ENCODE measurements at regions not wholly inside any gene's neighbourhood (a gene's known extent, or its start where the extent isn't known, plus 50 kb on each side); places are given as distances from the start of the nearest gene placed in this dataset.

DNA sequence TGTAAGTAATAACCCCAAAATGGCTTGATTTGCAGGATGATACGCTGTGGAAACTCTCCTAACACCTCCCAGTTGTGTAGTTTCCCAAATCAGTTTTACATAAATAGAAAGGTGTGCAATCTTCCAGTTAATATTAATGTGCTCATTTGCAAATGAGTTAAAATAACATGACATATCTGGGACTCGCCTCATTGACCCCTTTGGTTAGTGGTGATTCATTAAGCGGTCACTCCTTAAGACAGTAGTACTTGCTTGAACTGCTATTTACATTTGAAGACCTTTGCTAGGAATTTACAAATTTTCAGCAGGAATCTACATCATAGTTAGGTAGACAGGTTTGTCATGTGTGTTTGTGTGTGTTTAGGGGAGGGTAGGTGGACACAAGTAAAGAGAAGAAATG, 1367.7 kb upstream of the CELF4 start:
- no peak for DNase-seq (ENCODE audit: low read depth in 3 of 3)

DNA sequence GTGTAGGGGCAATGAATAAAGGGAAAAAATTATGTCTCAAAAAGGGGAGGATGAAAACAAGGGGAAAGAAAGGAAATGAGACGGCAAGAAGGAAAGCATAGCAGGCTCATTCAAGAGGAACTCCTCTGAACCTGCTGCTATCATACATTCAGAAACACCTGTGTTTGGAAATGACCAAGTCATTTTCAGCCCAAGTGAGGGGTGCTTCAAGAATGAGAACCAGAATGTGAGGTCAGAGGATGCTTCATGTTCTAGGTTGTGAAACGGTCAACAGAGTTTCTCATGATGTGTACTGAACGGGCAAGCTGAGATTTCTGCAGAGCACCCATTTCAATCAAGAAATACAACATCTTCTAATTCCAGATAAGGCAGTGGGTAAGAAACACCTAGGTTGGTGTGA, 1367.2 kb upstream of the CELF4 start:
- no peak for DNase-seq (ENCODE audit: low read depth in 3 of 3)

DNA sequence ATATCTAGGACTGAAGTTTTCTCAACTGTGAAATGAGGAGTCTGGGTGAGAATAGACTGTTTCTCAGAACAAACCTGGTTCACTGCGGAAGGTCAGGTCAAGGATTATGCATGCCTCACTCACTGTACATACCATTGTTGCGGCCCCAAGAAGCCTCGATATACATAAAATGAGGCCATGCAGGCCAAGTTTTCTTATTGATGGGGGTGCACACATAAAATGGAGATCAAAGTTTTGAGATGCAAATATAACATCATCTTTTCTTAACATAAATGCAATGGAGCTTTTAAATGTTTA, 1366.1 kb upstream of the CELF4 start:
- DNase-seq (ENCODE audit: low read depth in 3 of 3), result no peak

DNA sequence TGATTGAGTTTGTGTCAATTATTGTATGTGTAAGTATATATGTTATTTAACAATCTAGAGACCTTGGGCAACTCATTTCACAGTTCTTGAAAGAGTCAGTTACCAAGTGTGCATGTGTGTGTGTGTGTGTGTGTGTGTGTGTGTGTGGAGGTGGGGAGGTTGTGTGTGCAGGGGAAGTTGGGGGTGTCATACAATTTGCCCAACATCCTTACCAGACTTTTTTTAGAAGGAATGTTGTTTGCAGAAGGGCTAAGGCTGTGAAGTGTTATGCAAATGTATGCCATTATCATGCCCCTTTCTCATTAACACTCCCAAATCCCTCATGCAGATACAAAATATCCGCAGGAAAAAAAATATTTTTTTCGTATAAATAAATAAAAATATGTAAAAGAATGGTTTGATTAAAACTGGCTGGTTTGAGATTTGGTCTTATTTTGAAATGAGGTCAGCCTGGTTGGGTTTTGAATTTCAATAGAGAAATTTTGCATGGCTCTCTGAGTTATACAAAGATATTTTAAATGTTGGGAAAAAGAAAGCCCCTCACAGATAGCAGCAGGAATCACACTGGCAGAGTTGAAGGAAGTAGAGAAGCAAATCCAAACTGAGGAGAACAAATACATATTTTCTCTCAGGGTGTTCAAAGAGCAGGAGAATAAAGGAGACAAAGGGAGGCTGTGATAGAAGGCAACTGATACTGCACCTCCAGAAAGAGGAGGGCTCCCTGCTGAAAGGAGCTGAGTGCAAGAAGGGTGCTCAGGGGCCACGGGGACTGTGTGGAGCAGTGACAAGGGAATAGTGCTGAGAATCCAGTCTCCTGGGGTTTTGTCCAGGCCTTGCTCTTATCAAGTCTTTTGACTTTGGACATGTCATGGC, 1365.5 kb upstream of the CELF4 start:
- DNase-seq (ENCODE audit: low read depth in 3 of 3), result no peak

DNA sequence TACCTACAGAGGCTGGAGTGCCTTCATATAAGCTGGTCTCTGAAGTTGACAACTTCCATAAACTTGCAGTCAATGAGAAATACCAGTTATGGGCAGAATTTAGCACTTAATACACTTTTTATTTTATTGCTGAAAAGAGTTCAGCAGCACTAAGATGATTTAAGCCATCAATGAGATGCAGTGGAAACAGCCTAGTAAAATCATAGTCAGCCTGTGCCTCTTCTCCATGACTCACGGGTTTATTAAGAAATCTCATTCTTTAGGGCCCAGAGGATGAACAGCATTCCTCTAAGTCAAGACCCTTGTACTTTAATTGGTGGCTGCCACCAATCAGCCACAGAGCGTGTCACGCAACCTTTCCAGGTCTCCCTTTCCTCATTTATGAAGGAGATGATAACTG, 1357.9 kb upstream of the CELF4 start:
- no peak for DNase-seq (ENCODE audit: low read depth in 3 of 3)

DNA sequence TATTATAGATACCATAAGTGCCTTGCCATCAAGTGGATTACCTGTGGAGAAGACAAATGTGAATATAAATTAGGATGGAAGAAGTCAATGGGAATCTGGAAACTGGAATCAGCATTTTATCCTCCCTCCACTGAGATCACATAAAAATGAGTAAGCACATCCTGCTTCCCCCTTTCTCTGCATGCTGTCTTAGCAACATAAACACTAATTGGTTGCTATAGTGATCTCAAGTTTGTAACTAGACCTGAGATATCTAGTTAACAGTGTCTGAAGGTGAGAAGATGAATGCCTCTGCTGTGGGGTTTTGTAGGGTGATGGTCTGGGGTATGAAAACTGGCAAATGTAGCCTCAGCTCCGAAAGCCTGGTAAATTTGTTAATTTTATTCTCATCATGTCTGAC, 1357.5 kb upstream of the CELF4 start:
- DNase-seq (ENCODE audit: low read depth in 3 of 3), result no peak

DNA sequence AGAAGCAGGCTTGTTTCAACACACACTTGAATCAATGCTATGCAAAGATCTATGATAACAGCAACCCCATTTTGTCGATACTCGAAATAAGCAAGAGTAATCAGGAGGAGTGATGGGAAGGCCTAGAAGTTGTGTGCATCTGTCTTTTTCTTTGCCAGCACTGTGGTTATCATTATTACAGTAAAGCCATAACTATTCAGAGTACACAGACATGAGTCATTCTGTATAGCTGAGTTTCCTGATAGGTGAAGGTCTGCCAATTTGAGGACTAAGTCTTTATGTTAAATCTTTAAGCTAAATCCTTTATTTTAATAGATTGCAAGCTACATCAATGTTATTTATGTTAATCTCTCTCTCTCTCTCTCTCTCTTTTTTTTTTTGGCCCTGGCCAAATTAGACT, 1344.4 kb upstream of the CELF4 start:
- DNase-seq (ENCODE audit: low read depth in 3 of 3), result no peak

DNA sequence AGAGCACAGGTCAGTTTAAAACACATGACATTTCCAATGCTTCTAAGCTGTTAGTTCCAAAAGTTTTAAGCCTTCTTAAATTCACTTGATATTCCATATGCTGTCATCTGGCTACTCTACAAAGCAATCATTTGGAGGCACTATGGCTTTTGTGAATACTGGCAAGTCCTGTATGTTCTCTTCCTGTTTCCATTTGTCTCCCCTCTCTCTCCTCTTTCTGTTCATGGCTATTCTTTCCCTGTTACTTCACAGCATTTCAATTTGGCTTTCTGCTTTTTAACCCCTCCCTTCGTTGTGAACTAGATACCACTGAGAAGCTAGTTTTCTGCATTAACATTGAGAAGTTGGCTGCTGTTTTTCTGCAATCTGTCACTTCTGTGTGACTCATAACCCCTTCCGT, 1337.2 kb upstream of the CELF4 start:
- DNase-seq (ENCODE audit: low read depth in 3 of 3), result no peak

DNA sequence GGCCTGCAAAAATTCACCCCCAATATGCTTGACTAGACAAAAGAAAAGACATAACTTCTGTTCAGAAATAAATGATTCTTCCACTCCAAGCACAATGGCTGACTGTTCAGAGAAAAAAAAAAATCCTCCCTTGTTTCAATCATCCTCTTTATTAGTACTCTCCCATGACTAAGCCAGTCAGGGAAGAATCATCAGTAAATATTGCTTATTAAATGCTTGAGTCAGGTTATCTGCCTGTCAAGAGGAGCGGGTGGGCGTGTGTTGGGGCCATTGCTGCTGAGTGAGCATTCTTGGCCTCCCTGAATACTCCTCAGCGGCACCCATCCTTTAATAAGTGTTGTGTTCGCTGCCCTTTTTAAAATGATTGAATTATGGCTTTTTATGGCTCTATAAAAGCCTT, 1334.8 kb upstream of the CELF4 start:
- no peak for DNase-seq (ENCODE audit: low read depth in 3 of 3)

DNA sequence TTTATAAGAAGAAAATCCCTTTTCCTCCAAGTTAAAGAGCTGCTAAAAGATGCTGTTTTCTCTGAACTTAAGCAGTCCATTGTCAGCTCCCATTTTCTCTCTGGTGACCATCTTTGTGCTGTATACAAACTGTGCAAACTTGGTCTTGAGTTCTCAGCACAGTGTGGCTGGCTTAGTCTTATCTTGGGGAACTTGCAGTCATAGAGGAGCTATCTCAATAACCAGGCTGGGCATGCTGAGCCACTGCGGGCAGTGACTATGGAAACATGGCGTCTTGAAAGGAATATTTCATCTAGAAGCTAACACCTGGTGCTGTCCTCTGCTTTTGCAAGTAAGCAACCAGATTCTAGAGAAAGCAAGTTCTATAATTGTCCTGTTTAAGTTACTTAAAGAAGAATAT, 1334.4 kb upstream of the CELF4 start:
- no peak for DNase-seq (ENCODE audit: low read depth in 3 of 3)

DNA sequence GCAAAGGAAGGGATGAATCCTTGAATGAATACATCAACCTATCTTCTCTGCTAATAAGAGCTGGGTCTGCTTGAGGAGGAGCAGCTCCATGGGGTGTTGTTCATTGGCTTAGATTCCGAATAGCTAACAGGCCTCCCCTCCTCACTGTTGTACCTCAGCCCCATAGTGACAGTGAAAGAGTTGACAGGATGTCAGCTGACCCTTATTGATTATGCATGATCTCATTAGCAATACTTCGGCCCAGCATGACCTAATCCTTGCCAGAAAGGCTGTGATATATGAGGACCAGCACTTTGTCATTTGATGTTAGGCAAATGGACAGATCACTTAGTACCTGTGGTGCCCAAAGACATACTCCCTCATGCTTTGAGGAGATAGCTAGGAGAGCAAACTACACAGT, 1333.7 kb upstream of the CELF4 start:
- DNase-seq (ENCODE audit: low read depth in 3 of 3), result no peak

DNA sequence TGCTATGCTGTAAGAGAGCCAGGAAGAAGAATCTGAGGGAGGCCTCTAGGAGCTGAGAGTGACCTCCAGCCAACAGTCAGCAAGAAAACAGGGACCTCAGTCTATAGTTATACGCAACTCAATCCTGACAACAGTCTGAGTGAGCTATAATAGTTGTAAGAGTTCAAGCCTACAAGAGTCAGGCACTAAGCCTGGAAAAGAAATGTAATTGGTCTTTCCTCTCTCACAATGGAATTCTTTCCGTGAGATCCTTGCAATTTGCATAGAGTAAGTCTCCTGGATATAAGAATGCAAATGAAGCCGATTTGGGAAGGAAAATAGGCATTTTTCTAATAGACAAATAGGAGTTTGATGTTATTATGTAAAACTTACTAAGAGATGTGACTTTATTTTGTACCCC, 1332.6 kb upstream of the CELF4 start:
- no peak for DNase-seq (ENCODE audit: low read depth in 3 of 3)

DNA sequence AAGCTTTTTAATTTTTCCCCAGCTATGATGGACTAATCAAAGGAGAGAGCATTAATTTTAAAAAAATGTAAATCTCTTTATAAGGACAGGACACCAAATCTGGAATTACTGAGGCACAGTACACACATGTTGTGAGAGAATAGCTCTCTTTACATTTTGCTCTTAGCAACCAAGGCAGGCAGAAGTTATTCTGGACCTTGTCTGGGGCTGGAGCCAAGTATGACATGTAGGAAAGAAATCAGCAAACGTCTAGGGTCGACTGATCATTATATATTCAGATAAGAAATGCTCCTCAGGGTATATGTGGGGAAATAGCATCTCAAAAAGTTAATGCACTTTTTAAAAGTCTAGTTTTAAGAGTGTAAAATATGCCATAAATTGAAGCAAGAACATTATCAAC, 1330.0 kb upstream of the CELF4 start:
- no peak for DNase-seq (ENCODE audit: low read depth in 3 of 3)

DNA sequence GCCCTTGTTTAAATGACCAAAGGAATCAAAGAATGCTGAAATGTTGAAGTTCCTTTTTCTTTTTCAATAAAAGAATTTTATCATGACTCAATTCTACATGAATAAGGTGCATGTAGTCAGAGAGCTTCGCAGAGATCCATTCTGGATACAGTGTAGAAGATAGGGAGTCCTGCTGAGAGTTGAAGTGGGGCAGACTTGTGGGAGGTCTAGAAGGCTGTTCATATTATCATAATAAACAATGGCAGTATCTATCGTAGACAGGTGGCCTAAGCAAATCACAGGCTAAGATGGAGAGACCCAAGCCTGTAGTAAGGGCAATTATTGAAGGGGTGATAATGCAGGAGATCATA, 1322.0 kb upstream of the CELF4 start:
- DNase-seq (ENCODE audit: low read depth in 3 of 3), result no peak

DNA sequence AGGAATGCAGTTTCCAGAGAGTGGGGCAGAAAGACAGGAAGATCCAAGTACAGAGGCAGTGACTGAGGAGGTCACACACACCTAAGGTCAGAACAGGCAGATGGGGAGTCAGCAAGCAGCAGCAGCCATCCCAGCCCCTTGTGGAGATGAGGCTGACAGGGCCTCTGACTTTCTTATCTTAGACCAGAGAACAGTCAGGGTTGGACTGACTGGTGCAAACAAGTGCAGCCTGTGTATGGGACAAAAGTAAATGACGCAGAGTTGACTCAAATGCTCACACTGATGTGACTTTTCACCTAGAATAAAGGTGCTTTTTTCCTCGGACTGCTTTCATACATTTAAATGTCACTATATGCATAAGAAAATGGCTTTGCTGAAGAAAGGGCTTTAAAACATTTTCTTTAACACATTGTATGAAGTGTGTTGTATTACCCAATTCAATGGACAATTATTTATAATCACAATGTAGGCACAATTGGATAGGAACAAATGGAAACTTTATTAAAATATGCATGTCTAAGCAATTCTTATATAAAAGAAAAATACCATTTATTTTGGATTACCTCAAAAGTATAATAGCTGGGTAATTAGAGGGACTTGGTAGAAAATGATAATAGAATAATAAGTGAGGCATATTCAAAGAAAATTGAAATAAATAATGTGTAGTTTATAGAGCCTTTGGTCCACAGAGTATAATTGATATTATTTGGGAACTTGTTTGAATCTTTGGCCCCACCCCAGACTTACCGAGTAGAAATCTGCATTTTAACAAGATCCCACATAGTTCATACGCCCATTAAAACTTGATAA, 1321.5 kb upstream of the CELF4 start:
- no peak for DNase-seq (ENCODE audit: low read depth in 3 of 3)

DNA sequence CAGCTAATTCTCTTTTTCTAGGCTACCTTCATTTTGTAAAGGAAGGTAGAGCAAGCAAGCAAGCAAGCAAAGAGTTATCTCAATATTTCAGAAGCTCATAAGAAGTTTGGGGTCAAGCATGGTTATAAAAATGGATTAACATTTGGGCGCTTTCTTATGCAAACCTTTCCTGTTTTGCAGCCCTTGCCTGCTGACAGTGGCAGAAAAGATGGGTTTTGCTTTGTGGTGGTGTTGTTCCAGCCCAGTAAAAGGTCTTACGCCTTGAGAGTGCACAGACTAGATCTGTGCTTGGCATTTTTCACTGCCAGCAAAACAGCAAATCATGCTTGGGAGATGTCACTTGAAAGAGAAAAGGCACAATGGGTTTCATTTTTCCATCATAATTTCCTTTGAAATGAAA, 1320.6 kb upstream of the CELF4 start:
- no peak for DNase-seq (ENCODE audit: low read depth in 3 of 3)

DNA sequence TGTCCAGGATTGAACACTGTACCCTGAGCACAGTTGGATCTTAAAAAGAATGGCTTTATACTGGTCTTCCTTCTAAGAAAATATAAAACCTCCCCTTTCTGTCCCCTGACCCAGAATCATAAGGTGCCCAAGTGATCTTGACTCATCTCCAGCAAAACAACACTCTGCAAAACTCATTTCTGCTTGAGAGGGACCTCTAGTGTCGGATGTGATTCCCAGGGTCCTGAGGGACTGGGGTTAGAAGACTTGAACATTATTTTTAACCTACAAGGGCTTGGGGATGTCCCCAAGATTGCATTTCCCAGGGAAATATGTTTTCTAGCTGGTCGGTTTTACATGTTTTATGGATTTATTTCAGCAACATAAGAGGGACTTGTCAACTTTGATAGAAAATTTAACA, 1318.5 kb upstream of the CELF4 start:
- DNase-seq (ENCODE audit: low read depth in 3 of 3), result no peak

DNA sequence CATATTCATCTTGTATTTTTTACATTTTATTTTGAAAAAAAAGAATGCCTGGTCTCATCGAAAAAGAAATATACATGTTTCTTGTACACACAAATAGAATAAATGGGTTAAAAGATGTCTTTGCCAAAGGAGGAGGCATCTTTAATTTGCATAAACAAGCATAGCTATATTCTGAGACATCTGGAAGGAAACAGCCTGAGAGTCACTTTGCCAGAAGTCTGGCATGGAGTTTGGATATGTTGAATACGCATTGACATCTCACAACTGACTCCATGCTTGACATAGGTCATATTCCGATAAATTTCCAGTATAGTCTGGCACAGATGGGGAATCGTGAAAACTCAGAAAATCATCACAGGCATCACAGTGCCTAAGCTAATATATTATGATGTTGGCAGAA, 1317.5 kb upstream of the CELF4 start:
- no peak for DNase-seq (ENCODE audit: low read depth in 3 of 3)

DNA sequence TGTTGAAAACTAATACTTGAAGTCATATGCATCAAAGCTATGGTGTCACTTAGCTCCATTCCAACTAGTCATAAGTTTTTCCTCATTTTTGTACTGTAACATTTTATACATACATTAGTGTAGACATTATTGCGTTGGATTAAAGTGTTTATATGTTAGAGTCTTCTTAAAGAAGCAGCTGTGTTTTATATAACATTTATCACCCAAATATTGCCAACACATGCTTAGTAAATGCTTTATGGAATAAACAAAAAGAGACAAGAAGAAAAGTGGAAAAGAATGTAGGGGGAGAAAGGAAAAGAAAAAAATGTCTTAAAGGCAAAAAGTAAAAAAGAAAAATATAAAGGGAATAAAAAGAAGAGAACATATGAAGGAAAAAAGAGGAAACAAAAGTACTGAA, 1314.3 kb upstream of the CELF4 start:
- DNase-seq (ENCODE audit: low read depth in 3 of 3), result no peak

DNA sequence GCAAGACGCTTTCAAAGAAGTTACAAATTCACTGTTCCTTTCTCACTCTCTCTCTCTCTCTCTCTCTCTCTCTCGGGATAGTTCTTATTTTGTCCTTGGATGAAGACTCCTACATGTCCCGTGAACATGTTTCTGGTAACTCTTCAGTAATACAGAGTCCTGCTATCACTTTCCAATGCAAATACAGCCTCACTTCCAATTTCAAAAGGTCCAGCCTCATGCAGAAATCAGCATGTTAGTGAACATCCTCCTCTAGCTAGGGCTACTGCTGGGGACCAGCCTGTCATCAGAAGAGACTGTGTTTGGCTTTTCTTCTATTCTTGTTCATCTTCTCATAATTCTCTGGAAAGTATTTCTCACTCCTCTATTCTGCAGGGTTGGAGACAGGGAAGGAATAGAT, 1306.7 kb upstream of the CELF4 start:
- DNase-seq (ENCODE audit: low read depth in 3 of 3), result no peak

DNA sequence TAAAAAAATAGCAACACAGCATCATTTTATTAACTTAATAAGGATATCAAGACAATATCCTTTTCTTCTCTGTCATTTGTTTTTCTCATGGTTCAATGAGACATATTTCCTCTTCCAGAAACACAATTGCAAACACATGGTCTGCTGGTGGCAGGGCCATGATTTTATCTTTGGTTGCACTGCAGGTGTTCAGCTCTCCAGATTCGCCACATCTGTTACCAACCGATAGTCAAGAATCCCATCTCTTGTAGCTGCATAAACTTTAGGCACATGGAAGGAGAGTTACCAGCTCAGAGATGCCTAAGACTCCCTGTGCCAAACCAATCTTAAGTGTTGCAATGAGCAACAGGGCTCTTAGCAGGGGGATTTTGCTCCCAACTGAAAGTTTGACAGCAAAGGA, 1303.2 kb upstream of the CELF4 start:
- DNase-seq (ENCODE audit: low read depth in 3 of 3), result no peak

DNA sequence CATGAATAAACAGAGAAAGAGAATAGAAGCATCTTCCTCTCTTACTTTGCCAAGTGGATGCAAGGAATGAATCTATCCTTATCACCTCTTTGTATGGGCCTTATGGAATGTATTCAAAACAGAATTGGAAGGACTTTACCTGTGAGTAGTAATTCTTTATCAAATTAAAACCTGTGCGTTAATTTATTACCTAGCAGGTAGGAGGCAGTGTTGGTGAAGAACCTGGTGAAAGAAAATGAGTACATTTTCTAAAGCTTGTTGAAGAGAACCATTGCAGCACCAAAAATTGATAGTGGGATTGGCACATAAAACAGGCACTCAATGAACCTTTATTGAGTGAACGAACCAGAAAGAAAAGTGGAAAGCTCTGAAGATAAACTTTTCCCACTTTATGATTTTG, 1302.1 kb upstream of the CELF4 start:
- no peak for DNase-seq (ENCODE audit: low read depth in 3 of 3)

DNA sequence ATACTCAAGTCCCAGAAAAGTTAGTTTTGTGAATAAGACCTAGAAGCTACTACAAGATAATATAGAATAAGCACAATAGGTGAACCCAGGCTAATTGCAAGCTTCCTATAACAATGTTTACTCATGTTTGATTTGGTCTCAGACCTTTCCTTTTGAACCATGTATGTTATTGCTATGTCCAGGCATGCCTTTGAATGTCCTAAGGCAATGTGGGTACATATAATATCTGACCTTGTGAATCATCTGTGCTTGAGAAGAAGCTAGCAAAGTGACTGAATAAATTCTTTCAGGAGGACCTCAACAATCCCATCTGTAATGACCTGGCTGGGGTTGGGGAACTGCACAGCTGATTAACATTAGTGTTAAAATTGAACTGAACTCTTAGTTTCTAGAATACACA, 1285.9 kb upstream of the CELF4 start:
- DNase-seq (ENCODE audit: low read depth in 3 of 3), result no peak

DNA sequence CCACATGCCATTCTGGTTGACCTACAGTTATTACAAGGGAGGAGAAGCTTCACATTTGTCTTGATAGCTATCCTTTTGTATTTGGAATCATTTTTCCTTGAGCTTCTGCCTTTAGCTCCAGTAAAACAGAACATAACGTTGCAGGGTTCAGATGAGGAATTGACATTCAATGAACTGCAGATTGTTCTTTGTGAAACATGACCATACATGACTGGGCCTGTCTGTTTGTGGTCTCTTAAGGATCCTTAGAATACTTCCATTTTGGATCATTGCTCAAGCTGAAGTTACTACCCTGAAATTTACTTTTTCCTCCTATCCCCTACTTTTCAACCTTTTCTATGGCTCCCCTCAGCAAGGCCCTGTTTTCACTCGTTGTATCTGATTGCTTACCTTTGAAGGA, 1281.7 kb upstream of the CELF4 start:
- no peak for DNase-seq (ENCODE audit: low read depth in 3 of 3)

Measured in stimulated activated CD4-positive, alpha-beta T cell treated with anti-CD3 and anti-CD28 coated beads, TNF-alpha, amount 100 ng/mL, for 48 hours (primary cell).